GM18861 (cell line): ENCODE measurements at regions not wholly inside any gene's neighbourhood (a gene's known extent, or its start where the extent isn't known, plus 50 kb on each side); places are given as distances from the start of the nearest gene placed in this dataset.

Source experiments
- ATAC-seq: cut with Tn5 transposase; IDR thresholded peaks from one replicate; pipeline ENCODE4 v1.9.1; 2021; ENCODE audit not compliant: unreplicated experiment

DNA sequence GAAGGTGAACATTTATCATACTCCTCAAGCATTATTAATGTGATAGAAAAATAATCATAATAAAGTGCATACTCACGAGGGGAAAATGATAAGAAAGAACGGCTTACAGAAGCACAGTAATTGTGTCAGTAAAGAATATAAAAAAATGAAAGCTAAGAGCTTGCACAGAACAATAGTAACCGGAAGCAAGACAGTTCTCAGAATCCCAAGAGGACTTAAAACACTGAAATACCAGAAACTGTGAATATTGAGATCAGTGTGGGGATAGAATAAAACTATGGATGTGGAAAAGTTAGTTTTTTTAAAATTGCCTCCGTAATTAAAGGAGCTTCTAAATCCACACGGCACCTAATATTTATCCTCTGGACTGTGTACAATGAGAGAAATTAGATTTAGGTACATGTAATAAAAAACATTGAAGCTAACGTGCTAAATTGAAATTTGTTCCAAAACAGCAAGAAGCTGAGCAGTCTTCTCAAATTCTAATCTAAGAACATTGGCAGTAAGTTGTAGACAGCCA, 482.7 kb downstream of the SLITRK6 start:
- ATAC-seq = no peak

DNA sequence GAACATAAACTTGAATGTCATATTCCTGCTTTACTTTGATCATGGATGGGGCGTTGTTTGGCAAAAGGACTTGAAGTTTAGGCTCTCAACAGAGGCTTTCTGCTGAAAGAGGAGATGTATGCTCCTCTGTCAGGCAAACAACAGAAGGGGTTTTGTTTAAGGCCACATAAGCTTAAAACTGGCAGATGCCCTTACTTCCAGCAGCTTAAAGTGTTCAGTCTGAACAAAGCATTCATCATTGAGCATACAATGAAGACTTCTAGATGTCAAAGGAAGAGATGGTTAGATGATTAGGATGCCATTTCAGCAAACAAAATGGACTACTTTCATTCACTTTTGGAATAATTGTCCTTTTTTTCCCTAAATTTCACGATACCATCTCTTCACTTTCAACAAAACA, 484.5 kb downstream of the SLITRK6 start:
- no peak for ATAC-seq

DNA sequence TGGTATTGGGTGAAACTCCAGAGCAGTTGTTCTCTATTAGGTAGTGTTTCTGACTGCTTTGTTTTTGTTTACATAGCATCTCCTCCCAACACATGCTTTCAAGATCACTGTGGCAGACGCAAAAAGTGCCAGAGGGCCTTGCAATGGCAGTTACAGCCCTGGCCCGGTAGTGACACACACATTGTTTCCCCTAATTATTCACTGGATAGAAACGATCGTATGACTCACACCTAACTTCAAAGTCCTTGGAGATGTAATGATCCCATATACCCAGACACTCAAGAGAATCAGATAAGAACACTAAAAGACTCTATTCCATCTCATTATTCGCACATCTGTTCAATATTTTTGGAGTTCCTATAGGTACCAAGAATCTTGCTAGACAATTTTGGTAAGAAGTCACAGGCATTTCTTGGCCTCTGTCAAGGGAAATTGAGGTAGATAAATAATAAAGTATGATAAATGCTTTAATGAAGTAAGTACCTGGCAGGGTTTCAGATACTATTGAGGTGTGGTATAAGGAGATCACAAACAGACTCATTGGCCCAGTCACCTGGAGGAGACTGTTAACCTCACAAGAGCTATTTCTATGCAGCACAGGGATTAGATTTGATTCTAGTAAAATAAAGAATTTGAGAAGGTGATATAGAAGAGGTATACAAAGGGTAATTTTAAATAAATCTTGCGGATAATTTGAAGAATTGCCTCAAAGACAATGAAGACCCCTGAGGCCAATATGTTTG, 485.3 kb downstream of the SLITRK6 start:
- ATAC-seq = no peak

DNA sequence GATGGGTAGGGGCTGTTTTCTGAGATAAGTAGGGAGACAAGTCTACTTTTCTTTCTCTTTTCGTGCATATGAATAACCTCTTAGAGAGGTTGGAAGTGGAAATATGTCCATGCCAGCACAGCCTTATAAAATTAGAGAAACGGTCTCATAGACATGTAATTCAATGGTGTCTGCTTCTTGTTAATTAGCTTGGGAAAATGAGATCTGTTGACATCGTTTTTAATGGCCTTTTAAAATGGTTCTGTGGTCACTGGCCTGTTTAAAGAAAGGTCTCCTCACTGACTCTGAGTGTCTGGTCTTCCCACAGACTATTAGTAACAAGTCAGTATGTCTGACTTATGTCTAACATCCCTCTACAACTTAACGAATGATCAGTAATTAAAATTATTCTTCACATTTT, 487.1 kb downstream of the SLITRK6 start:
- ATAC-seq = no peak

DNA sequence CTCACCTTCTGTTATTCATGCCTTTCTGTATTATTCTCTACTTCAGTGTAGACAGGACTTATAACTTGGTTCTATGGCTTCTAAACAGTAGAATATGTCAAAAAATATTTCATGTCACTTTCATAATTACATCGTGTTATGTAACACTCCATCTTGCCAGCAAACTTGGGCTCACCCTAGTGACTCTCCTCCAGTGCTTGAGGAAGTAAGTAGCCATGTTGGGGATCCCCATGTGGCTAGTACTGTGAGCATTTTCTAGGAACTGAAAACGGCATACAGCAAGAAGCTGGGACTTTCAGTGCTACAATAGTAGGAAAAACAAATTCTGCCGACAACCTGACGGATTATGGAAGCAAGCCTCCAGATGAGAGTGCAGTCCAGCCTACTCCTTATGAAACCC, 495.6 kb downstream of the SLITRK6 start:
- no peak for ATAC-seq

DNA sequence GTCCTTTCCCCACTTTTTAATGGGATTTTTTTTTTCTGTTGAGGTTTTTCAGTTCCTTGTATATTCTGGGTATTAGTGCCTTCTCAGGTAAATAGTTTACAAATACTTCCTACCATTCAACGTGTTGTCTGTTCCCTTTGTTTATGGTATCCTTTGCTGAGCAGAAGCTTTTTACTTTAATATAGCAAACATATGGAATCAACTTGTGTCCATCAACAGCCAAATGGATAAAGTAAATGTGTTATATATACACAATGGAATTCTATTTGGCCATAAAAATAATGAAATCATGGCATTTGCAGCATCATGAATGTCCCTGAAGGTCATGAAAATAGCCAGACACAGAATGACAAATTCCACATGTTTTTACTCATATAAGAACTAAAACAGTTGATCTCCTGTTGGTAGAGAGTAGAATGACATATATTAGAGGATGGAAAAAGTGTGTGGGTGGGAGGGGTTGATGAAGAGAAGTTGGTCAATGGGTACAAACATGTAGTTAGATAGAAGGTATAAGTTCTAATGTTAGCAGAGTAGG, 500.8 kb downstream of the SLITRK6 start:
- ATAC-seq = no peak

DNA sequence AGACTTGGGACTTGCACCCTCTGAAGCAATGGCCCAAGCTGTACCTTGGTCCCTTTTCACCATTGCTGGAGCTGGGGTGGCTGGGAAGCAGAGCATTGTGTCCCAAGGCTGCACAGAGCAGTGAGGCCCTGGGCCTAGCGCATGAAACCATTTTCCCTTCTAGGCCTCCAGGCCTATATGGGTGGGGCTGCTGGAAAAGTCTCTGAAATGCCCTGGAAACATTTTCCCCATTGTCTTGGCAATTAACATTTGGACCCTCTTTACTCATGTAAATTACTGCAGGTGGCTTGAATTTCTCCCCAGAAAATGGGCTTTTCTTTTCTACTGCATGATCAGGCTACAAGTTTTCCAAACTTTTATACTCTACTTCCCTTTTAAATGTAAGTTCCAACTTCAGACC, 510.5 kb downstream of the SLITRK6 start:
- ATAC-seq = no peak

DNA sequence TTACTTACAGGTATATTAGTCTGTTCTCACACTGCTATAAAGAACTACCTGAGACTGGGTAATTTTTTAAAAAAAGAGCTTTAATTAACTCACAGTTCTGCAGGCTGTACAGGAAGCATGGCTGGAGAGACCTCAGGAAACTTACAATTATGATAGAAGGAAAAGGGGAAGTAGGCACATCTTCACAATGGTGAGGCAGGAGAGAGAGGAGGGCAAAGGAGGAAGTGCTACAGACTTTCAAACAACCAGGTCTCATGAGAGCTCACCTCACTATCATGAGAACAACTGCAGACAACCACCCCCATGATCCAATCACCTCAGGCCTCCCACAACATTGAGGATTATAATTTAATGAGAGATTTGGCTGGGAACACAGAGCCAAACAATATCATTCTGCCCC, 511.7 kb downstream of the SLITRK6 start:
- ATAC-seq = no peak

DNA sequence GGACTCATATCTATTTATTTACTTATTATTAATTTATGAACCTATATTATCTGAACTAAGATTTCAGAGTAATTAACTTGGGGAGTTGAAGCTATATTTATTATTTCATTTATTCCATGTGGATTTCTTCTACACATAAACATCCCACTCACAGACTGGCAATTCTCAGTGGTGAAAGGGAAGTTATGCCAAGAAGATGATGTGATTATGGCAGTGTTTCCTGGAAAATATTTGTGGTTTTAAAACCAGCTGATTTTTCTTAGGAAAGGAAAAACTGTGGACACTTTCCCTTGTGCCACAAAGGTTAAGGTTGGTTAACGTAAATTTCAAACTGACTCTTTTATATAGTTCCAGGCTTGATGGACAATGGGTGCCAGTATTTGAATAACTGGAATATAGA, 513.1 kb downstream of the SLITRK6 start:
- no peak for ATAC-seq

DNA sequence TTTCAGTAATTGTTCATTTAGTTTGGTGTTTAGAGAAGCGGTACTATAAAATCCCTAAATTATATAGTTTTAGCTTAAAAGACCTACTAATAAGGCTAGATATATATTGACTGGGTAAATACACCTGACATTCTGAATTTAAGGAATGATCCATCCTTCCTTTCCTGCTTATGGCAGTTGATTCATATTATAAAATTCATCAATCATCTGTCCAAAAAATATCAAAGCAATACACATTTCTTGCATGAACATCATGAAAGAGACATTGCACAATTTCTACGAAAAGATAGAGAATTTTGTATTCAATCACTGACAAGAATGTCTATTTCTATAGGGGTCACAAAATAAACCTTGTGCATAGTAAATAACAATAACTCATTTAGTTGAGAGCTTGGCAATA, 514.9 kb downstream of the SLITRK6 start:
- ATAC-seq = no peak

DNA sequence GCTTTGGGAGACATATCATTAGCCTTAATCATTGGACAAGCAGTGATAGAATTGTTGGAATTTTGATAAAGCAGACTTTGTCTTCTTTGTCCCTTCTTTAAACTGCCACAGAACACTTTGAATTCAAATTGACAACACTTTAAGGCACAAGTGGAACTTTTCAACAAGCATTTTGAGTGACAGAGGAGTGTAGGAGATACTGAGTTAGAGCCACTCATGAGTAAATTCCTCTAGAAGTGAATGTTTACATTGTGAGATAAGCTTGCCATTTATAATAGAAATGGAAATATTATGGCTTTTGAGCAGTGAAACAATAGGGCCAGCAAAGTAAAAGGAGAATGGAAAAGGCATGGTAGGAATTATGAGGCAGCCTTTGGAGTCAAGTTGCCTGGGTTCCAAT, 515.8 kb downstream of the SLITRK6 start:
- ATAC-seq = no peak

DNA sequence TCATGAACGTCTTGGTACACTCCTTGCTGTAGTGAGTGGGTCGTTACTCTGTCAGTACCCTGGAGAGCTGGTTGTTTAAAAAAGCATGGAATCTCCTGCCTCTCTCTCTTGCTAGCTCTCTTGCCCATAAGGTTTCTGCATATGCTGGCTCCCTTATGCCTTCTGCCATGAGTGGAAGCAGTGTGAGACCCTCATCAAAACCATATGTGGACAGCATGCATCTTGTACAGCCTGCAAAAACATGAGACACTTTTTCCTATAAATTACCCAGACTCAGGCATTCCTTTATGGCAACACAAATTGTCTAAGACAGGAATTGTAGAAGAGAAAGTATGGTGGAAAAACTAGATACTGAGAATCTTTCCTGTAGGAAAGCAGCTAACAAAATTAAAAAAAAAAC, 516.3 kb downstream of the SLITRK6 start:
- no peak for ATAC-seq

DNA sequence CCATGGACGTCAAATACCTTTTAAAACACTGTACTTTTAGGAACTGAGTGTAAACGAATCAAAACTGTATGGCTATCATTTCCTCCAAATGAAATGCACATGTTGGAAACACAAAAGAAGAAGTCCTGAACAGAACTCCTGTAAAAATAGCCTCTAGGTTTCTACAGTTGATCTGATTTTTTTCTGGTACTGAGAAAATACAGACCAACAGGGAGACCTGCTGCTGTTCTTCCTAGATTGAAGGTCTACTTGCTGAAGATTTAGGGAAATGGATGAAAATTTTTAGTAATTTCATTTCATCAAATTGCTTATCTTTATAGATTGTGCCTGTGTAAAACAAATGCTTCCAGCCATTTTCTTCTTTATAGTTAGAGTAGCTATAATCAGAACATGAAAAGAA, 520.4 kb downstream of the SLITRK6 start:
- ATAC-seq = no peak

DNA sequence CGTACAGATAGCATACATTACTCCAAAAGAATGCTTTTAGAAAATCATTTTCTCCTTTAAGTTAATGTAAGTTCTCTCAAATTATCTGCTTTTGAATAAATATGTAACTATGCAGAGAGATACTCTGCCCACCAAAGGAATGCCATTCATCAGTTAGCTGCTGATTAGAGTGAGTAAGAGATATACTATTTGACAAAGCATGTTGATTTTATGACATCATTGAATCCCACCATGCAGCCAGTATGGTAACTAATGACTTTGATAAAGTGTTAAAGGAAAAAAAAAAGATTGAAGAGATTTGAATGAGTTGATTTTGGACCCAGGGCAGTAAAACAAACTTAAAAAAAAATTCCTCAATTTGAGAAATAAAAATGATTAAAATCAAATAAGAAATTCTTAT, 521.5 kb downstream of the SLITRK6 start:
- ATAC-seq = no peak

DNA sequence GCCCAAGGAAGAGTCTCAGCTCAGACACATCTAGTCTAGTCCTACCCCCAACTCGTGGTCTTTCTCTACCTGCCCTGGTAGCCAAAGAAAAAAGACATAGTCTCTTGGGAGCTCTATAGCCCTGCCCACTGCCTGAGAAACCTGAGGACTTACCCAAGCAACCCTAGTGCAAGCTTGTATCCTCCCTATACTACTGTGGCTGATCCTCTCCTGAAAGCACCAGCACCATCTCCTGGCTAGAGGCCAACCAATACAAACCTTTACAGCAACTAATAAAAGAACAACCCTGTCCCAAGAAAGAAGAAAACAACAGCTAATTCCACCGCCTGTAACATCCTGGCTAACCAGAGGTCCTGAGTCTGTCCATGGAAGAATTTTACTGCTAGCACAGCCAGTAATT, 532.4 kb downstream of the SLITRK6 start:
- no peak for ATAC-seq

DNA sequence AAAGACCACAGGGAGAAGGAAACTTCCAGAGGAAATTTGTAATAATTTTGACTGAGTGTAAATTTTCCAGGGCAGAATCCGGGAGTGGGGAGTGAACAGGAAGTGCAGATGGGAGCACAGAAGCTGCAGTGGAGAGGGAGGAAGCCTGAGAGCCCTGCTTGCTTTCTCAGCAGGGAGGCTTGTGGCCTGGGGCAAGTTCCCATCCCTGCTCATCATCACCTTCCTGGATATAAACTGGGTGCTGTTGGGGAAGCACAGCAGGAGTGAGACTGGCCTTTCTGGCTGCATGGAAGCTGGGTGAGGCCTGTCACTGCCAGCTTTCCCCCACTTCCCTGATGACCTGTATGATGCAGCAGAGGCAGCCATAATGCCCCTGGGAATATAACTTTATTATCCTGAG, 532.9 kb downstream of the SLITRK6 start:
- no peak for ATAC-seq

DNA sequence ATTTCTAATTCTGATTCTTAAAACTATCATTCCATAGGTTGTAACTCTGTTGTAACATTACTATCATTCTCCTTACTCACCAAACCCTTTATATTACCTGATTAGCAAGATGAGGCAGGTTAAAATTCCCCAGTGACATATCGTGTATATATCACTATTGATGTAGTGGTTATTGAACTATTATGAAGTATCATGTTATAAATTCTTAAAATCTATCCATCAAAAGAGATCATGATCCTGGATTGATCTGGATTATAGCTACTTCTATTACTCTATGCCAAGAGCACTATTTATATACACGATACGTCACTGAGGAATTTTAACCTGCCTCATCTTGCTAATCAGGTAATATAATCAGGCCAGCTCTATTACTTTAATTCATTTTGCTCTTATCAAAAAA, 533.9 kb downstream of the SLITRK6 start:
- no peak for ATAC-seq

DNA sequence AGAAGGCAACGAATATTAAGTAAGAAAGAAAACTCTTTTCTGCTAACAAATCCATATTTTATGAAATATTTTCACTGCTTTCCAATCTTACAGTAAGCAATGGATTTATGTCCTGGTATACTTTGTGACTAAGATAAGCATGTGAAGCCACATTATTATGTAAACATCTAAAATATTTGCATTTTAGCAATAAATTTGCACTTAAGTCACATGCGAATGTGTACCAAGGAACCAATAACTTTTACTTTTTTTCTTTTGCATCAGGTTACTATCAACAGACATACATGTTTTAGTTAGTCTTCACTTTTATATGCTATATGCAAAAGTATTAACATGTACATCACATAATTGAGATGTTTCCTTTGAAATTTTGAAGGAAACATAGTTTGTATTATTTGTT, 536.7 kb downstream of the SLITRK6 start:
- no peak for ATAC-seq

DNA sequence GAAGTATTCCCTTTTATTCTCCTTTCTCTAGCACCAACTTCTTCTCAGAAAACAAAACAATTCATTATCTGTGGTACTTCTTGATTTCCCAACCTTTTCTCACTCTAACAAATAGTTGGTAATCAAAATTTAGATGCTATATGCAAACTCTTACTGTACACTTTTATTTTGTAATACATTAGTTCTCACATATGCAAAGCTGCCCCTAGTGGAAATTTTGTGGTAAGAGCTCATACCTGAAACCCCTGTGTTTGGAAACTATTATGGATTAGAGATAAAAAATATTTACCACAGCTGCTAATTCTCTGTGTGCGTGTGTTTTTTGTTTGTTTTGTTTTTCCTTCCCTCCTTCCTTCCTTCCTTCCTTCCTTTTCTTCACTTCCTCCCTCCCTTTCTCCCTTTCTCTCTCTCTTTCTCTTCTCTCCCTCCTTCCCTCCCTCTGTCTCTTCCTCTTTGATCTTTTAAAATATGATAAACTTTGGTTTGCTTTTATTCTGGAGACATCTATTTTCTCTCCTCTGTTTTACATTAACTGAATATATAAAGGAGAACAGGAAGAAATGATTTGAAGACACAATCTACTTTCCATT, 537.4 kb downstream of the SLITRK6 start:
- no peak for ATAC-seq

DNA sequence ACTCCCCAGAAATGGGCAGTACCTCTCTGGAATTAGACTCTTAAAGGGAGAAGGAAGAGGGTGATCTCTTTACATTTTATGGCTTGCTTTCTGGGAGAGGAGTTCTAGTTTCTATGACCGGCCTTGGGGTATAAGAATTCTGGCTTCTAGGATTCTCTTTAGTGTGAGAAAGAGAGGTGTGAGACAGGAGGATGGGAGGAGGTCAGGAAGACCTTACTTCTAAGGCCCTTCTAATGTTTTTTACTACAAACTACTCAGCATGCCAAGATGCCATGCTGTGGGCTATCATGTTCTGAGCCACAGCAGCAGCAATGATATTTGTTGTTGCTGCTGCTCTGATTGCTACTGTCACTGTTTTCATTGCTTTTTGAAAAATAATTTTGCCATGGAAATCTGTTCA, 538.3 kb downstream of the SLITRK6 start:
- no peak for ATAC-seq

DNA sequence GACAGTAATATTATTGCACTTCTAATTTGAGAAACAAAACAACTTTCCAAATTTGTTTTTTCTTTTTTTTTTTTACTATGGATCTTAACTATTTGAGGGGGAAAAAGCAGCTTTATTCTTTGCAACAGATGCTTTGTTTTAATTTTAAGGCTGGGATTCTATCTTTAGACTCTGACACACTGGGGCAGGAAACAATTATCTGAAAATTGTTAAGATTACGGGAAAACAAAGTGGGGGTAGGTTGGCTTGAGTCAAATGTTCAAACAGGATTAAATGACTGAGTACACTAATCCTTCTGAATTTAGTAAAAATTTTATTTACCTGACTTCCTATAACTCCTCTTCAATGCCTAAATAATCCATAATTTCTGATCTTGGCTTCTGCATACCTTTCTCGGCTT, 543.2 kb downstream of the SLITRK6 start:
- ATAC-seq = no peak

DNA sequence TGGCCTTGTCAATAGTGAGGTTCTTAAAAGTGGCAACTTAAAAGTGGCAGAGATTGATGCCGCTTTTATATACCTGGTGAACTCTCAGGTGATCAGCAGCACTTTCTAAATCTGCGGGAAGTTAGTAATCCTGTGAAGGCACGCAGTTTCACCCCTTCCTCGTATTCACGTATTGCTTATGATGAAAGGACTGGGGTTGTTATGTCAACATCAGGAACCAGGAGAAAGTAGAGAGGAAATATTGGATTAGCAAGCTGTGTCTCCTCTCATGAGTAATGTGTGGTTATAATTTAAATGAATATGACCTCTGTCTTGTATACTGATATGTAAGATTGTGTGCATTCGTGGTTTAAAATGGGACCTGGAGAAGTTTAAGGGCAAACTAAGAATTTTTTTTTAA, 544.6 kb downstream of the SLITRK6 start:
- ATAC-seq = no peak

DNA sequence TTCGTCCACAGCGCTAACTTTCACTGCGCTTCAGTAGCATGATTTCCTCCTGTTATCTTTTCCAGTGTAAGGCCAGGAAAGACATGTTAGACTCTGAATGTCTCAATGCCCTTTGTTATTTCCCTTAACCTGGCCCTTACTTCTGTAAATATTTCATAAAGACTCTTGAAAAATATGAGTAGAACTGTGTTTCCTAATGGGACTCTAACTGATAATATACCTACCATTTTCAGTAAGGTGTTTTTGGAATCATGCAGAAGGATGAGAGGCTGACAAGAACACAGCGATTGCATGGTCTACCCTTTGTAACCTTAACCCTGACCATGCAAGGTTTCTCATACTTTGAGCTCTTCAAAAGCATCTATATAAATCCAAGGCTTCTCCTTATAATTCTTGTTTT, 550.1 kb downstream of the SLITRK6 start:
- ATAC-seq = no peak
